ENCODE measurements at regions not wholly inside any gene's neighbourhood (a gene's known extent, or its start where the extent isn't known, plus 50 kb on each side); places are given as distances from the start of the nearest gene placed in this dataset.

DNA sequence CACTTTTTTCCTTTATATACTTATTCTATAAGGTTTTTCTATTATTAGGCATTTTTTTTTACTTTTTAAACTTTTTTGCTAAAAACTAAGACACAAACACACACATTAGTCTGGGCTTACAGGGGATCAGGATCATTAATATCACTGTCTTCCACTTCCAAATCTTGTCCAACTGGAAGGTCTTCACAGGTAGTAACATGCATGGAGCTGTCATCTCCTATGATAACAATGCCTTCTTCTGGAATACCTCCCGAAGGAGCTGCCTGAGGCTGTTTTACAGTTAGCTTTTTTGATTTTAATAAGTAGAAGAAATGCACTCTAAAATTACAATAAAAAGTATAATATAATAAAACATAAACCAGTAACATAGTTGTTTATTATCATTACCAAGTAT lies 345.5 kb upstream of the PTGER4 start:
- Histone ChIP-seq H3K4me1 (no peaks in the 10 kb centered on the region), H3K27me3 (no peaks in the 10 kb centered on the region), H3K27ac (no peak overlapping the region), H3K36me3 (no peaks in the 10 kb centered on the region), H3K9me3 (replicated peaks in 1 of 11) (no peaks in the 10 kb centered on the region; a peak in 1 of 22 replicates), H3K4me3 (no peak overlapping the region), H4K20me1 (no peaks in the 10 kb centered on the region), H3K4me2 (no peak overlapping the region), H3K9ac (no peak overlapping the region)
- no peak for TF ChIP-seq Cebpa-rat (IDR thresholded peaks at IDR 0.05)

DNA sequence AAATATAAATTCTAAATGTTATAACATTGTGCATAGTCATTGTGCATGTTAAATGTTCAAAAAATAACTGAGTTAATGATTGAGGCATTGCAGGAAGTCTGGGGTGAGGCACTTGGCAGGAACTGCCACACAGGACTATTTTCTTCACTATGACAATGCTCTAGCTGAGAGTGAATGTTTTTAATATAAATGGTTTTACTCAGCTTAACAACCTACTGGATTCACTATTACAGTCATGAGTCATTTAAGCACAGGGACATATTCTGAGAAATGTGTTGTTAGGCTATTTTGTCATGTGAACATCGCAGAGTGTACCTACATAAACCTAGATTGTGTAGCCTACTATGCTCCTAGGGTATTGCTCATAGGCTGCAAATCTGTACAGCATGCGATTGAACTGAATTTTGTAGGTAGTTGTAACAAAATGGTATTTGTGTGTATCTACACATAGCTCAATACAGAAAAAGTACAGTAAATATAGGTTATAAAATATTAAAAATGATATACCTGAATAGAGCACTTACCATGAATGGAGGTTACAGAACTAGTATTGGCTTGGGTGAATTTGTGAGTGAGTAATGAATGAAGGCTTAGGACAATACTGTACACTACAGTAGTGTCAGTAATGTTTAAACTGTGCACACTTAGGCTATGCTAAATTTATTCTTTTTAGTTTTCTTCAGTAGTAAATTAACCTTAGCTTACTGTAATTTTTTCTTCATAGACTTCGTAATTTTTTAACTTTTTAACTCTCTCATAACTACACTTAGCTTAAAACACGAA lies 346.1 kb upstream of the PTGER4 start:
- Histone ChIP-seq H4K20me1 (no peaks in the 10 kb centered on the region), H3K27ac (no peak overlapping the region), H3K4me2 (no peak overlapping the region), H3K27me3 (no peaks in the 10 kb centered on the region), H3K4me3 (no peak overlapping the region), H3K9ac (no peak overlapping the region), H3K9me3 (replicated peaks in 1 of 11) (no peaks in the 10 kb centered on the region; a peak in 1 of 22 replicates), H3K36me3 (no peaks in the 10 kb centered on the region), H3K4me1 (no peaks in the 10 kb centered on the region)
- no peak for TF ChIP-seq Cebpa-rat (IDR thresholded peaks at IDR 0.05)

DNA sequence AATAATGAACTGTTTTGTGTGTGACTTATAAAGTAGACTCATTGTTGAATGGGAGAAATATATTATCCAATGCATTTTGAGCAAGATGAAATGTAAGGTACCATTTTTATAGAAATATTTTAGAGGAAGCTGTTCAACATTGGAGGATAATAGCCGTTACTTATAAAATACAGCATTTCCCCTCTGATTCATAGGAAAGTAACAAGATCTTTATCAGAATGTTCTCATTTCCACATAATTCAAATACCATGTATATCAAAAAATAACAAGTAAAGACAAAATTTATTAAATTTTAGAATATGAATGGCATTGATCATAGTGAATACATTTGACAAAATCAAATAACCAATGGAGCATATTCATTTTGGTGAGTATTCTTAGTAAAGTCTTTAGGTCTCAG lies 346.7 kb upstream of the PTGER4 start:
- Histone ChIP-seq H3K4me1 (no peaks in the 10 kb centered on the region), H3K9ac (no peak overlapping the region), H3K27ac (no peak overlapping the region), H3K9me3 (replicated peaks in 1 of 11) (no peaks in the 10 kb centered on the region; a peak in 1 of 22 replicates), H3K36me3 (no peaks in the 10 kb centered on the region), H4K20me1 (no peaks in the 10 kb centered on the region), H3K4me3 (no peak overlapping the region), H3K27me3 (no peaks in the 10 kb centered on the region), H3K4me2 (no peak overlapping the region)
- TF ChIP-seq Cebpa-rat (IDR thresholded peaks at IDR 0.05): no peak

DNA sequence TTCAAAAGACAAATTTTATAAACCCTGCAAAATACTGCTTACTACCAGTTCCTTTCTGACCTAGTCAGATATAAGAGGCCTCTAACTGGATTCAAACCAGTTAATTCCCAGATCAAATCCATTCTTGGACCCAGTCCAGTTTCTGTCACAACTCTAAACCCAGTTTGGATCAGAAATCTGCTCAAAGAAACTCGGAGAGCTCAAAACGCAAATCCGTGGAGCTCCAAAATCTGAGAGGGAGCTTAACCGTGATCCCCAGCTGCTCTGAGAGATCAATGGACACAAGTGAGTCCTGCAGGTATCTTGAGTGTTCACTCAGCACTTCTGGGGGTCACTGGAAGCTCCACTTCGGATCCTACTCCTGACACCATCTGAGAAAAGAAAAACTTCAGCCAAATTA lies 348.1 kb upstream of the PTGER4 start:
- H3K9me3 ChIP-seq (replicated peaks in 1 of 11): no peaks in the 10 kb centered on the region; a peak in 1 of 22 replicates
- no peaks in the 10 kb centered on the region for H3K27me3 ChIP-seq
- no peak for TF ChIP-seq Cebpa-rat (IDR thresholded peaks at IDR 0.05)
- H3K27ac ChIP-seq: no peak overlapping the region
- no peak overlapping the region for H3K4me2 ChIP-seq
- H3K4me3 ChIP-seq: no peak overlapping the region
- H4K20me1 ChIP-seq: no peaks in the 10 kb centered on the region
- H3K4me1 ChIP-seq: no peaks in the 10 kb centered on the region
- no peaks in the 10 kb centered on the region for H3K36me3 ChIP-seq
- no peak overlapping the region for H3K9ac ChIP-seq

DNA sequence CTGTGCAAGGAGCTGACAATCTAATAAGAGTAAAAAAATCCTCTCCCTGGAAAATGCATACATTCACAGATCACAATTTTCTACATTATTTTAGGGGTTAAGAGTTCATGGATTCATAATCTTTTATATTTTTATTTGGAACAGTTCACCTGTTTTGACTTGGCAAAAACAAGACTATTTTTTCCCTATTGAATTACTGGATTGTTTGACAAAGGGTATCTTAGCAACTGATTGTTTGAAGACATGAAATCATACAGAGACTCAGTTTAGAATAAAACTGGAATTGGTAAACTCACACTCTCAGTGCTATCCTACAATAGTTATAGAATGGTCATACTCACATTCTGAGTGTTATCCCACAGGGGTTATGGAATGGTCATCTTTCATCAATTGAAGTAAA lies 358.2 kb upstream of the PTGER4 start:
- TF ChIP-seq Cebpa-rat (IDR thresholded peaks at IDR 0.05): no peak
- no peak overlapping the region for H3K4me3 ChIP-seq
- no peaks in the 10 kb centered on the region for H4K20me1 ChIP-seq
- H3K27me3 ChIP-seq: no peaks in the 10 kb centered on the region
- no peaks in the 10 kb centered on the region for H3K36me3 ChIP-seq
- no peak overlapping the region for H3K4me2 ChIP-seq
- no peak overlapping the region for H3K27ac ChIP-seq
- H3K4me1 ChIP-seq: 0 out of 20 replicates have a peak, but pooled peaks cover 0 to 4% (median 0%) of the 10 kb centered on the region in 10 experiments
- H3K9me3 ChIP-seq (replicated peaks in 1 of 11): no peaks in the 10 kb centered on the region
- no peak overlapping the region for H3K9ac ChIP-seq

DNA sequence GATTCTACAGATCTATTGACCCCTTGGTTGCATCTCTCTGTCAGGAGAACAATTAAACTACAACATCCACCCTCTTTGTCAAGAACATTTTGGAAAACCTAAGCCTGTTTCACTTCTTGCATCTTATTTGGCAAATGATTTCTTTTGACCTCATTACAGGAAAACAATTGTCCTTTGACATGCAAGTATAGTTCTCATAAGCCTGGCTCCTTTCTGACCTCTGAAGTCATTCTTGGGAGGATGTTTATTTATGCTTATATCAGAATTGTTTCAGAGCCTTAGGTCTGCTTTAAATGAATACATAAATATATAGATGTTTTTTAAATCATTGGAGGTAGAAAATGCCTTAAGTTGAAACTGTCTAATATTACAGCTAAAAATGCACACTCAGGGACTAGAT lies 361.3 kb upstream of the PTGER4 start:
- H3K27me3 ChIP-seq: no peaks in the 10 kb centered on the region
- no peak overlapping the region for H3K27ac ChIP-seq
- no peaks in the 10 kb centered on the region for H3K9me3 ChIP-seq (replicated peaks in 1 of 11)
- no peak for TF ChIP-seq Cebpa-rat (IDR thresholded peaks at IDR 0.05)
- H3K9ac ChIP-seq: no peak overlapping the region
- no peak overlapping the region for H3K4me2 ChIP-seq
- H4K20me1 ChIP-seq: no peaks in the 10 kb centered on the region
- H3K36me3 ChIP-seq: no peaks in the 10 kb centered on the region
- no peaks in the 10 kb centered on the region for H3K4me1 ChIP-seq
- H3K4me3 ChIP-seq: no peak overlapping the region

DNA sequence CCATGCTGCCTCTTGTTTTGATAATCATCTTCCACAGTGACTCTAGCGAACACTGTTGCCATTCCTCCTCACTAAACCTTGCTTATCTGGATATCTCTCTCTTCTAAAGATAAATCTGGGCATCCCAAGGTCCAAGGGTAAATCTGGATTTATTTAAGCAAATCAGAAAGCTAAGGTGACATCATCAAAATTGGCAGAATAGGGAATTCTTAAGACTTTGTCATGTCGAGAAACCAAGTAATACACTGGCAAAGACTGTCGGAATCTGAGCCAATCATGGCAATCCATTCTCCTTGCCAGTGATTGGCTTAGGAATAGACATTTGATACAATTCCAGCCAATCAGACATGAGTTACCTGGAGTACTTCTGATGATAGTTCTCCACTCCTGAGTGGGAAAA lies 362.7 kb upstream of the PTGER4 start:
- Histone ChIP-seq H3K4me2 (no peak overlapping the region), H3K27ac (no peak overlapping the region), H3K9me3 (replicated peaks in 1 of 11) (no peaks in the 10 kb centered on the region), H3K27me3 (no peaks in the 10 kb centered on the region), H3K4me1 (no peaks in the 10 kb centered on the region), H3K36me3 (no peaks in the 10 kb centered on the region), H3K9ac (no peak overlapping the region), H3K4me3 (no peak overlapping the region), H4K20me1 (no peaks in the 10 kb centered on the region)
- TF ChIP-seq Cebpa-rat (IDR thresholded peaks at IDR 0.05): no peak

DNA sequence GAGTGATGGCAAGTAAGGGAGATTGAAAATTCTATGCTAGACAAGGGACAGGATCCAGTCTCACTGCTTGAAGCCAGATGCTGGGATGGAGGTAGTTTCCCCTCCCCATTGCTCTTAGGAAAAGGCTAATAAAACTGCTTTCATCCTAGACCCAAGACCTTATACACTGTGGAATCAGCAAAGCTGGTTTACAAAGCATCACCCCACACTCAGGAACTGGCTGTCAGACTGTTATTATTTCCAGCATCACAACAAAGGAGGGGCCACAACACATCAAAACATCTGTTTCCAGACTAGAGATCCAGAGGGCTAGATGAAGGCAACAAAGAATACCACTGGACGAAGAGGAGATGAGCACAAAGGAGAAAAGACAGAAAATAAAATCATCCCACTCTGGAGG lies 364.6 kb upstream of the PTGER4 start:
- no peaks in the 10 kb centered on the region for H3K9me3 ChIP-seq (replicated peaks in 1 of 11)
- H3K9ac ChIP-seq: no peak overlapping the region
- no peaks in the 10 kb centered on the region for H3K36me3 ChIP-seq
- no peak for TF ChIP-seq Cebpa-rat (IDR thresholded peaks at IDR 0.05)
- no peaks in the 10 kb centered on the region for H3K4me1 ChIP-seq
- no peaks in the 10 kb centered on the region for H3K27me3 ChIP-seq
- no peak overlapping the region for H3K27ac ChIP-seq
- H4K20me1 ChIP-seq: no peaks in the 10 kb centered on the region
- H3K4me2 ChIP-seq: no peak overlapping the region
- no peak overlapping the region for H3K4me3 ChIP-seq

DNA sequence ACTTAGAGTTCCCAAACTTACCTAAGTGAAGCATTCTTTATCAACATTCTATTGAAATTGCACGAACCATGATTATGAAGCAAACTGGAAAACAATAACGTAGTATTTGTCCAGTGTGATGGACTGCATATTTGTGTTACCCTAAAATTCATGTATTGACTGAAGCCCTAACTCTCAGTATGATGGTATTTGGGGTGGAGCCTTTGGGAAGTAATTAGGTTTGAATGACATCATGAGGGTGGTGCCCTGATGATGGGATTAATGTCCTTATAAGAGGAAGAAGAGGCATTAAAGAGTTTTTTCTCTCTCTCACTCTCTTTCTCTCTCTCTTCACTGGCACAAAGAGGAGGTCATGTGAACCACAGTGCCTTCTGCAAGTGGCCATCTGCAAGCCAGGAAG lies 365.4 kb upstream of the PTGER4 start:
- Histone ChIP-seq H3K27ac (no peak overlapping the region), H4K20me1 (no peaks in the 10 kb centered on the region), H3K4me3 (no peak overlapping the region), H3K36me3 (no peaks in the 10 kb centered on the region), H3K9me3 (replicated peaks in 1 of 11) (no peaks in the 10 kb centered on the region), H3K4me1 (no peaks in the 10 kb centered on the region), H3K4me2 (no peak overlapping the region), H3K27me3 (no peaks in the 10 kb centered on the region), H3K9ac (no peak overlapping the region)
- no peak for TF ChIP-seq Cebpa-rat (IDR thresholded peaks at IDR 0.05)

DNA sequence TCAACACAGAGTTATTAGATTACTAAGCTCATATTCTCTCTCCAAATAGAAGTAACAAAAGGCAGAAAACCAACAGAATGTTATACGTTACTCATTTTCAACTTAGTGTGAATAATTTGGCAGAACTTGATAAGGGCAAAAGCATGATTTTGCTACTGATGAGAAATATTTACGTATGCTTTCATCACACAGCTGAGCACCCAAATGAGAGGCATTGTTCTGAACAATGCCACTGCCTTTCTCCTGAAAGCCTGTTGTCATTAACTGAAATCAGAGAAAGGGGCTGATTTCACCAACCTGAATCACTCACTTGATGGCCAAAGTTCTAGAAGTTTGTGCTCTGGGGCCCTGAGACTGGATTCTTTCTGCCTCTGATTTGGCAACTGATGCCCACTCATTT lies 367.5 kb upstream of the PTGER4 start:
- H3K27me3 ChIP-seq: no peaks in the 10 kb centered on the region
- H3K4me3 ChIP-seq: no peak overlapping the region
- H3K4me1 ChIP-seq: peaks cover 0 to 11% (median 0%) of the 10 kb centered on the region in 10 experiments; a peak in 3 of 20 replicates
- H3K36me3 ChIP-seq: no peaks in the 10 kb centered on the region
- H3K9ac ChIP-seq: no peak overlapping the region
- no peaks in the 10 kb centered on the region for H4K20me1 ChIP-seq
- TF ChIP-seq Cebpa-rat (IDR thresholded peaks at IDR 0.05): no peak
- H3K27ac ChIP-seq: no peak overlapping the region
- H3K9me3 ChIP-seq (replicated peaks in 1 of 11): no peaks in the 10 kb centered on the region
- H3K4me2 ChIP-seq: no peak overlapping the region

All from BLaER1 treated with 17β-estradiol and CSF1 and Interleukin-3, amounts not matched to agents 10 nM and 100 nM (cell line).